GM18517 (cell line): ENCODE measurements at regions not wholly inside any gene's neighbourhood (a gene's known extent, or its start where the extent isn't known, plus 50 kb on each side); places are given as distances from the start of the nearest gene placed in this dataset.

ENCODE experiments used
- ATAC-seq: cut with Tn5 transposase; IDR thresholded peaks from one replicate; pipeline ENCODE4 v1.9.1; 2021; ENCODE audit warnings: mild to moderate bottlenecking, moderate library complexity; ENCODE audit not compliant: unreplicated experiment

DNA sequence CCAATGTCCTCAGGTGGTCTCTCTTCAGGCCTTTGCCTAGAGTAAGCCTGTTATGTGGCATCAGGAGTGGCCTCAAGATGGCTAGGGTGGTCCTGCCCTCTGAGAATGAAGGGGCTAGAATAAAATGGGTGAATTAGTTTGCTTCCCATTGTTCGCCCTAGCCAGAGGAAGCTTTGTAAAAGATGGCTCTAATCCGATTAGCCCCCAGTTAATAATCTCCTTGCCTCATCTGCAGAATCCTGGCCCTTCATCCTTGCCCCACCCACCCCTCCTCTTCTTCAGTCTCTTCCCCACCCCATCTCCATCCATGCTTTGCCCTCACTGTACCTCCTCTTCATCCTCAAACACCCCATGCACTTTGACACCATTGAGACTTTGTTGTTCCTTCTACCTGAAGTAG, 57.4 kb upstream of the LGALSL start:
- ATAC-seq = no peak

DNA sequence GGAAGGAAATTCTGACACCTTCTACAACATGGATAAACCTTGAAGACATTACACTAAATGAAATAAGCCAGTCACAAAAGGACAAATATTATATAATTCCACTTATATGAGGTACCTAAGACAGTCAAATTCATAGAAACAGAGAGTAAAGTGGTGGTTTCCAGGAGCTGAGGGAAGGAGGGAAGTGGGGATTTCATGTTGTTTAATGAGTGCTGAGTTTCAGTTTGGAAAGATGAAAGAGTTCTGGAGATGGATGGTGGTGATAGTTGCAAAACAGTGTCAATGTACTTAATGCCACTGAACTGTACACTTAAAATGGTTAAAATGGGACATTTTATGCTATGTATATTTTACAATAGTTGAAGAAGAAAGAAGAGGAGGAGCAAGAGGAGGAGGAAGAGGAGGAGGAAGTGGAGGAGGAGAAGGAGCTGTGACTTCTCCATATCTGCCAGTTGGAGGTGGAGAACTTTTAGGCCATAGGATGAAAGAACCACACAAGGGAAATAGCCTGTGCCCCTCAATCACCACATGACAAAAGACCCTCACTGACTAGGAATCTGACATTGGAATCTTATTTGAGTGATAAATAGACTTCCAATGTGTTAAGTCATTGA, 55.3 kb upstream of the LGALSL start:
- ATAC-seq = no peak

DNA sequence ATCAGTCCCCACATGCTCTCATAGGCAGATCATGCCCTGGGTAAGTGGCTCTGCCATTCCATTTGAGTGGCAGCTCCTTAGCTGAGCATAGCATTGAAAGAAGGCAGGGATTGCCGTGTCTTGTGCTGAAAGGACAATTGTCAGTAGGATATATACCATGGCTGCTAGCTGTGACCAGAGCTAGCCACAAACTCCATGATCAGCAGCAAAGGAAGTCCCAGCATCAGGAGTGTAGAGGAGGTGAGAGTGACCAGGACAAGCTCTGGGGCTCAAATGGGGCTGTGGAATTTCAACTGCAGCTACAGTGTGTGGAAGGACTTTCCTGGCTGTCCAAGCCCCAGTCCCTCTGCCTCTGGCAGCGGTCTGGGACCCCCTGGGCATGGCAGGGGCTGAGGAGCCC, 54.4 kb upstream of the LGALSL start:
- ATAC-seq = no peak

DNA sequence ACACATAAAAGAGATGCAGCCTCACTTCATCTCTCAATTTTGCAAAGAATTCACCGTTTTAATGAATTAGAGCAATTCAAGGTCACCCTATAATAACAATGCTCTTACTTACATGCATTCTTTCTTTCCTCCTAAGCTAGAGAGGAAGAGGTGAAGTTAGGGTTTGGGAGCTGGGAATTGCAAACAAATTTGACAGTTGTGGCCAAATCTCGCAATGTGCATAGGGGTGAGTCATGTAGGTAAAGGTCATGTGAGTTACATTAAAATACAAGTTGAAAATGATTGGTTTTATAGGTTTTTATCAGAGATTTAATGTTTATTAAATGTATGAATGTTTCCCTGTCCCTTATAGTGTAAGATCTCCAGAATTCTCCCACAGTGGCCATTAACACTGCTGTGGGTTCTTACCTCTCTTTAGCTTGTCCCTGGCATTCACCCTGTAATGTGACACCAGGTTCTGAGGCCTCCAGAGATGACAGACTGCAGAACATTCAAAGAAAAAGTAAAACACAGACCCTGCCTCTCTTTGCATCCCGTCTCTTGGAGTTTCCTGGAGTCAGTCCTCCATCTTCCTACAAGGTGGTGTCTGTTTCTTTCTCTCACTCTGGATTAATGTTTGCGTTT, 53.7 kb upstream of the LGALSL start:
- ATAC-seq = no peak

DNA sequence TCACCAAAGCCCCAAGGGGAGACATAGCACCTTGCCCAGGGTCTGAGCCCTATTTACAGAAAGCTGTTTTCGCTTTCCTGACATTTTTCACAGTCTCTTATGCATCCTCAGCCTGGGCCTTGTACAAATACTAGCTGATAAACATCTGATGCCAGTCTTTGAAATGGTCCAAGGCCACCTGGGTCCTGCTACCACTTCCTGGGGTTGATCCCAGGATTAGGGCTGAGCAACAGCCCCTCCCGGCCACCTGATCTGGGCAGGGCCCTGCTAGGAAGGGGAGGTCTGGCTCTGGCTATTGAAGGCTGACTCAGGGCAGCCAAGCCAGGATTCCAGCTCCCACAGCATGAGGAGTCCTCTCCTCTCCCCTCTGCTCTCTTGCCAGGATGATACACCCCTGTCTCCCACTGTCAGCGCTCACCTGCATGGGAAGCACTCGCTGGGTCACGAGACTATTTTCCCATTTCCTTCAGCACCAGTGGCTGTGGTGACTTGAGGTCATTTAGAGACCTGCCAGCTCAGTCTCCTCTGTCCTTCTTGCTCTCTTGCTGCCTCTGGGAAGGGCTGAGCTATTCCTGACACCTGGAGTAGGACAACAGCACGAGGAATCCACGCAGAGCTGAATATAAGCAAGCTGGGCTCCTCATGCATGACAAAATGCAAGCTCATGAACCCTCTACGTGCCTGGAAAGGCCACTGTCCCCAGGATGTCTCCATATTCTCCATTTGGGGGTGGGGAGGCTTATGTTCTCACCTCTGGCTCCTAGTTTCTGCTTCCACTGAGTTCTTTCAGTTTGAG, 53.0 kb upstream of the LGALSL start:
- no peak for ATAC-seq

DNA sequence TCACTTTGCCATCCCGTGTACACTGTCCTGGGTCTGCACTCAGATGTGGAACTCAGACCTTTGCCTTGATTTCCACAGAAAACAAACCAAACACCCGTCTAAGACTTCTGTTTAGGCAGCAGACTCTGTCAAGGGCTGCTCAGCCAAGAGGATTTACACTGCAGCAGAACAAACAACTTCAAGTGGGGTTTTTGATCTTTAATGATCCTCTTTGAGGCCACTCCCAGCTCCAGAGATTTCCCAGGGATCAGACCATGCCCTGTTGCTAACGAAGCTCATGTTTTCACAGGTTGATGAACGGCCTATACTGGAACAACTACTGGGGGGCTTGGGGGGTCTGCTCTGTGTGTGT, 52.5 kb upstream of the LGALSL start:
- ATAC-seq = no peak

DNA sequence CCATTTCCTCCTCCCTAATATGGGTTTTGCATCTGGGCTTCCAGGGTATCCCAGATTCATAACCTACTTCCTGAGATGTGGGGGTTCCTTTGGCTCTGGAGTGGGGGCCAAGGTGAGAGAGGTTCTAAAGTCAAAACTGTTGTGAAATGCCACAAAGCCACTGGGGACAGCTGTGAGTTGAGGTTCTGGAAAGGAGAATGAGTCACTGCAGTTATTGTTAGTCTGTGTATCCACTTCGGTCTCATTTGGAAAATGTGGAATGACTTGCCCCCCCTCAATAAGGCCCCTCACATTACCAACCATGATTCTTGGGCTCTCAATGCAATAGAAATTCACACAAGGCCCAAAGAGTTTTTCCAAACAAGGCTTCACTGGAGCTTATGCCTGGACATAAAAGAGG, 51.1 kb upstream of the LGALSL start:
- ATAC-seq = no peak

DNA sequence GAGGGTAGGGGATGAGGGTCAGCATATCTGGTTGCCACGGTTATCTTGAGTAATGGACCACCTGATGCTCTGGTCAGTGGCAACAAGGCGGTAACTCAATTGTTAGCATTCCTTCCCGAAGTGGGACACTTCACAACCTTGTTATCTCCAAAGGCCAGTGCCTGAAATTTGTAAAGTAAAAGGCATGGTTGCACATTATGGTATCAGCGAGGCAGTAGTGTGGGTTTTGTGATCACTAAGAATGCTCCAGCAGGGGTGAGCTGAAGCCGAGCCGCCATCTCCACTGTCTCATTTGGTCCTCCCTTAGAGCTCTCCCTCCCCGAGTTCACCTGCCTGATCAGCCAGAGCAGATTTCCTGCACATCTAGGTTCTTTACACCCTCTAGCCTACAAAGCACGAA, 50.5 kb upstream of the LGALSL start:
- ATAC-seq = no peak

DNA sequence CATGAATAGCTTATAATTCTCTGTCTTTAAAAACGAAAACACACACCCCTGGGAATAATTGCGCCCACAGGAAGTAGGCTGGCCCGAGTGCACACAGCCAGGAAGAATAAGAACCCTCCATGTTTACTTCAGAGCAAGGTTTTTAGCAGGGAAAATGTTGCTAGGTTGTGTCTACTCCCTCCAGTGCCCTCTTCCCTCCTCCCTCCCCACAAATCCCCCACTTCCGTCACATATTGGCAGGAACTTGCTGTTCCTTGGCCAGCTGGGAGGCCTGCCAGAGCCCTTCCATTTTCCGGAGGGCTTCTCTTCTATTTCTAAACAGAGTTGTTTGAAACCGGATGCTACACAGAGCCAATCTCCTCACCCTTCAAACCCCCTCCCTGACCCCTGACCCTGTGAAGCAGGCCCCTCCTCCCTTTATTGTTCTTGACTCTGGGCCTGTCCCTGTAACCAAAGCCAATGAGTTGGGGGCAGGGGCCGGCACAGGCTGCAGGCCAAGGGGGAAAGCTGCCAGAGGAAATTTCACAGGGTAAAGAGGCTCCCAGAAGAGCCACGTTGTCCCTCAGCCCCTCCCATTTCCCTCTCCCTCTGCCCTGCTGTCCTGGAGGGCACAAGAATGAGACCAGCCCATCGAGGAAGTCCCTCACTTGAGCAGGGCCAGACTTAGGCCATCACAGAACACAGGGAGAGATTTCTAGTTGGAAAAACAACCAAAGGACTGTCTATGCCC, 49.8 kb upstream of the LGALSL start:
- no peak for ATAC-seq
